Cardiac fibroblast (primary cell): ENCODE measurements at regions not wholly inside any gene's neighbourhood (a gene's known extent, or its start where the extent isn't known, plus 50 kb on each side); places are given as distances from the start of the nearest gene placed in this dataset.

Source experiments
- DNase-seq, 2 donors: peaks; one replicate each; pipeline versions ENCODE4 v3.0.0 to v3.0.0-alpha.2; 2010; ENCODE audit warnings: low read depth in 2 of 2
- H3K4me3 ChIP-seq, 2 donors: replicated peaks in 1 of 2; 1 replicate in 1 of 2; 2 replicates in 1 of 2; pipeline ENCODE4 v1.5.1; 2011; ENCODE audit warnings: low read depth in 2 of 2, low read length in 2 of 2, mild to moderate bottlenecking in 2 of 2, moderate library complexity in 1 of 2
- TF ChIP-seq, protein P1 (sequence below): IDR thresholded peaks from one replicate; pipeline ENCODE4 v1.5.1; 2011; ENCODE audit warnings: low read depth, mild to moderate bottlenecking, low read length, inconsistent platforms

DNA sequence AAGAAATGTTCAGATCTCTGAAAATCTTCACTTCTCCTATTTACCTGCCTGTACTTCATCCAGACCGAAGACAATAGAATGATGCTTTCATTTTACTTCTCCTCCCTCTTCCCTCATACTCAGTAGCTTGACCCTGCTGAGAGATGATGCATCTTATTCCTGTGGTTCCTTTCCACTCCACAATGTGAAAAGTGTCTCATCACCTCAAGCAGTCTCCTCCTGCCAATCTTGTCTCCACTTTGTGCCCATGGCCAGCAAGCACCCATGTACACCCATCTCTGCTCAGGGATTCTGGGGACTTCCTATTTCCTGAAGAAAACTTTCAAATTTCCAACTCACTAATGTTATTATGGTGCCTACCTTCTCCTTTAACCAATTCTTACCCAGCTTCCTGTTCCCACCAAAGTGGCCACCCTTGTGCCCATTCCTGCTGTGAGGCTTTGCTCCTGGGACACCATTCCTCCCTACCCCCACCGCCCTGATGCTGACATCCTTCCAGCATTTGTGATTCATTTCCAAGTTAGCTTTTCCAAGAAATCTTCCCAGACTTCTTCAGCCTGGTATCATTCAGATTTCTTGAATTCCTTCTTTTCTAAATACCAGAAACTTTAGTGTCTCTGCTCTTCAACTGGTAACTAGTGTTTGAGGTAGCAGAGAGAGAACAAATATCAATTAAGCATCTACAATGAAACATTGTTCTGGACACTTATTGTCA lies 212.5 kb downstream of the POSTN start:
- TF ChIP-seq, protein P1, sequence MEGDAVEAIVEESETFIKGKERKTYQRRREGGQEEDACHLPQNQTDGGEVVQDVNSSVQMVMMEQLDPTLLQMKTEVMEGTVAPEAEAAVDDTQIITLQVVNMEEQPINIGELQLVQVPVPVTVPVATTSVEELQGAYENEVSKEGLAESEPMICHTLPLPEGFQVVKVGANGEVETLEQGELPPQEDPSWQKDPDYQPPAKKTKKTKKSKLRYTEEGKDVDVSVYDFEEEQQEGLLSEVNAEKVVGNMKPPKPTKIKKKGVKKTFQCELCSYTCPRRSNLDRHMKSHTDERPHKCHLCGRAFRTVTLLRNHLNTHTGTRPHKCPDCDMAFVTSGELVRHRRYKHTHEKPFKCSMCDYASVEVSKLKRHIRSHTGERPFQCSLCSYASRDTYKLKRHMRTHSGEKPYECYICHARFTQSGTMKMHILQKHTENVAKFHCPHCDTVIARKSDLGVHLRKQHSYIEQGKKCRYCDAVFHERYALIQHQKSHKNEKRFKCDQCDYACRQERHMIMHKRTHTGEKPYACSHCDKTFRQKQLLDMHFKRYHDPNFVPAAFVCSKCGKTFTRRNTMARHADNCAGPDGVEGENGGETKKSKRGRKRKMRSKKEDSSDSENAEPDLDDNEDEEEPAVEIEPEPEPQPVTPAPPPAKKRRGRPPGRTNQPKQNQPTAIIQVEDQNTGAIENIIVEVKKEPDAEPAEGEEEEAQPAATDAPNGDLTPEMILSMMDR, result no peak
- peak in 1 of 2 donors; percentile 41 for DNase-seq

DNA sequence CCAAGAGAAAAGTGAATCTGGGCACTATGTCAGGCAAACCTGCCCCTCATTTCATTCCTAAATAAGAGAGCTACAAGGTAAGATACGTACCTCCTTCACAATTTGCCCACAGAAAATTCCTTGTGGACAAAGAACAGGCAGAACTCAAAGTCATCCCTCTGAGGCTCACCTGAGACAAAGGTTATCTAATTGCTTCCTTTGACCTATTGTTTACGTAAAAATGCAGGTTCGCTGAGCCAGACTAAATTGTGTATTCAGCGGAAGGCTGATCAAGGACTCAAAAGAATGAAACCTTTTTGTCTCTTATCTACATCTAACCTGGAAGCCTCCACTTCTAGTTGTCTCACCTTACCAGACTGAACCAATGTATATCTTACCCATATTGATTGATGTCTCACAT lies 213.3 kb downstream of the POSTN start:
- TF ChIP-seq, protein P1, result no peak
- DNase-seq, result no peak
- H3K4me3 ChIP-seq, result no peak overlapping the region

More for the DNA sequence above, 212.5 kb downstream of the POSTN start:
- no peak overlapping the region for H3K4me3 ChIP-seq

DNA sequence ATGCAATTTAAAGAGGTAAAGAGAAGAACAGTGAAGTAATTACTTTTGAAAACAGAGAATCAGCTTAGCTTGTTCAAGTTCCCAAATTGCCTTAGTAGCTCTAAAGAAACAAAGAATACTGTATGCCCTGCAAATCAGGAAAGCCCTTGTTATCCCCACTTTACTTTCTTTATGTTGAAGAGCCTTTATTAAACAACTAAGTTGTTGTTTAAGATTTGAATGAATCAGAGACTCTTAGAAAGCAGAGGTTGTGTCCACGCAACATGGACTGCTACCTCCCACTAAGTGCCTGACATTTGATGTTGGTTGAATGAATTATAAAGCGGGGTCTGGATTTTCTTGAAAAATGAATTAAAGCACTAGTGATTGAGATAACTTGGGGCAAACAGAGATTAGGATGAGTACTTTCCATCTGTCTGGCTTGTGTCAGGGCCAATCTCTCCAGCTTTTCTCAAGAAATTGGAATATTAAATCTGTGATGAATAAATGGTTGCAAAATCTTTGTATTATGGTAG lies 214.7 kb downstream of the POSTN start:
- H3K4me3 ChIP-seq, result no peak overlapping the region
- DNase-seq, result no peak
- TF ChIP-seq, protein P1, result no peak

DNA sequence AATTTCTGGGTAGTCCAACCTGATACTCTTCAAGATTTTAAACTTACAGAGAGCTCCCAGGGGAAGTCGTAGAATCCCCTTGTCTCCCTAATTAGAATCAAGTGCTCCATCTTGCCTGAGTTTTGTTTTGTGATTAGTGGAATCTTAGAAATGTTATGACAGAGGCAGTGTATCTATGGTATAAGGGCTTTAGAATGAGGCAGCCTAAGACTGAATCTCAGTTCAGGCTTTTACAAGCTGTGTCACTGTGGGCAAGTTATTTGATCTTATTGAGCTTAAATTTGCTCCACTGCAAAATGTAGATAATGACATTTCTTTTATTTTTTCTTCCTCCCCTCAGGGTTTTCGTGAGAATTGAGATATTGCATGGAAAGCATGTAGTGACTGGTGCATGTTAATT lies 215.5 kb downstream of the POSTN start:
- H3K4me3 ChIP-seq, result no peak overlapping the region
- DNase-seq, result no peak
- TF ChIP-seq, protein P1, result no peak

DNA sequence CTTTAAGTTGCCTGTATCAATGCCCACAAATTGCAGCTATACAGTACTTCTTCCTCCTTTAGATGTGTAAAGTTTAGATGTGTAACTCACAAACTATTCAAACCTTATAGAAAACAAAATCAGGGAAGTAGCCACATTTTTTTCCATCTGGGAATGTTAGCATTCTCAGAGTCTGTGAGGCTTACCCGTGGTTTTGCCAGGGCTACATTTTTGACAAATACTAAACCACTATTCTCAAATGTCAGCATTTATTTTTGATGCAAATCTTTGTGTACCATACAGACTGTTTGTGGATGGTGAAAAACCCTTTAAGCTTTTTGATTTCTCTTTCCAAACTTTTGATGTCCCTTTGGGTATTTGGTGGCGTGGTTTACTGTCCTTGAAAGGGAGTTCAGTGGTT lies 216.4 kb downstream of the POSTN start:
- no peak for DNase-seq
- H3K4me3 ChIP-seq, result no peak overlapping the region
- TF ChIP-seq, protein P1, result no peak

DNA sequence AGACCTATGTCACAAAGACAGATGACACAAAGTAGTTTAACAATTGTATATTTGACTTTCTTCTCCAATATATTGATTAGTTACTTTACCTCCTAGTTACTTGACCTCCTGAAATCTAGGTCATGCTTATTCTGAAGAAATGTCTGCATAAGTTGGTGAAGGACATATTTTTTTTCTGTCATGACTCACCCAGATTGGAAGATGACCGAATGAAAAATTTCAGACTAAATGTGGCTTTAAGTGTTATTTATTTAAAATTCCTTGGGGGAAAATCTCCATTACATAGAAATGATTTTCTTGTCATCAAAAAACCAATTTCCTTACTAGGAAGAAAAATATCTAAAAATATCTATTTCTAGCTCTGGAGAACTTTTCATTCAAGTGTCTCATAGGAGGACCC lies 217.1 kb downstream of the POSTN start:
- H3K4me3 ChIP-seq, result no peak overlapping the region
- peak in 1 of 2 donors; percentile 65 for DNase-seq
- TF ChIP-seq, protein P1, result no peak
